ENCODE measurements at regions not wholly inside any gene's neighbourhood (a gene's known extent, or its start where the extent isn't known, plus 50 kb on each side); places are given as distances from the start of the nearest gene placed in this dataset.

DNA sequence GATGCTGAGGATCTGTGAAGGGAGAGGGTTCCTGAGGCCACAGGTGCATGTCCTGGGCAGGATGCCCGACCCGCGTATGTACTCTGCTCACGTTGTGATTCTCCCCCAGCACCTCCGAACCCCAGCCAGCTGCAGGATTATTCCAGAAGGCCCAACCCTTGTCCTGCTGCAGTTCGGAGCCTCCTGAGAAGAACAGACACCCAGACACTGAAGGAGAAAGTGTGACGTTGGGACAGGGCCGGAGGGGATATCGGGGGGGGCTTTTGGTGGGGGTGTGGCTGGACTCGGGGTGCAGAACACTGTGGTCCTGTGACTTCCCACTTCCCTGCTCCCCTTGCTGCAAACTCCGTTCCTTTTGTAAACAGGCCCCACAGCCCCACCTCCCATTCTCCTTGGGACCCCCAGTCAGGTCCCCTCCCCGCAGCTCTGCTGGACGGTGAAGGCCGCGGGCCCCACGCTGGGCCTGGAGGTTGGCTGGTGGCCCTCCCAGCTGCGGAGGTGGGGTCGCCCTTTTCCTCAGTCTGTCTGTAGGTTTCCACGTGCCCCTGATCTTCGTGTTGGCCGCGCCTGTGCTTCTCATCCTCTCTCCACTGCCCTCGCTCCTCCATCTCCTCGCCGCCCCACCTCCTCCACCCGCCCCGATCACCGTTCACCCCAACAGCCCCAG is 83.0 kb upstream of the ADRA2C start:
- H3K4me3 ChIP-seq (ENCODE audit: extremely low read depth, insufficient read depth, low read length, poor library complexity, severe bottlenecking), result no peak overlapping the region
- H3K27ac ChIP-seq (ENCODE audit: low read depth, low read length, severe bottlenecking), result no peak overlapping the region
- H3K36me3 ChIP-seq (ENCODE audit: control insufficient read depth, insufficient read depth, low read length), result no peaks in the 10 kb centered on the region
- H3K4me1 ChIP-seq (ENCODE audit: control insufficient read depth, insufficient read depth, low read length, poor library complexity, severe bottlenecking), result no peaks in the 10 kb centered on the region
- H3K9me3 ChIP-seq (ENCODE audit: control insufficient read depth, low read length), result no peaks in the 10 kb centered on the region
- WGBS, 2 experiments (ENCODE audit: insufficient coverage in 2 of 2), result 91 to 93% methylated on average over 18 to 27 of the region's 28 CpGs

DNA sequence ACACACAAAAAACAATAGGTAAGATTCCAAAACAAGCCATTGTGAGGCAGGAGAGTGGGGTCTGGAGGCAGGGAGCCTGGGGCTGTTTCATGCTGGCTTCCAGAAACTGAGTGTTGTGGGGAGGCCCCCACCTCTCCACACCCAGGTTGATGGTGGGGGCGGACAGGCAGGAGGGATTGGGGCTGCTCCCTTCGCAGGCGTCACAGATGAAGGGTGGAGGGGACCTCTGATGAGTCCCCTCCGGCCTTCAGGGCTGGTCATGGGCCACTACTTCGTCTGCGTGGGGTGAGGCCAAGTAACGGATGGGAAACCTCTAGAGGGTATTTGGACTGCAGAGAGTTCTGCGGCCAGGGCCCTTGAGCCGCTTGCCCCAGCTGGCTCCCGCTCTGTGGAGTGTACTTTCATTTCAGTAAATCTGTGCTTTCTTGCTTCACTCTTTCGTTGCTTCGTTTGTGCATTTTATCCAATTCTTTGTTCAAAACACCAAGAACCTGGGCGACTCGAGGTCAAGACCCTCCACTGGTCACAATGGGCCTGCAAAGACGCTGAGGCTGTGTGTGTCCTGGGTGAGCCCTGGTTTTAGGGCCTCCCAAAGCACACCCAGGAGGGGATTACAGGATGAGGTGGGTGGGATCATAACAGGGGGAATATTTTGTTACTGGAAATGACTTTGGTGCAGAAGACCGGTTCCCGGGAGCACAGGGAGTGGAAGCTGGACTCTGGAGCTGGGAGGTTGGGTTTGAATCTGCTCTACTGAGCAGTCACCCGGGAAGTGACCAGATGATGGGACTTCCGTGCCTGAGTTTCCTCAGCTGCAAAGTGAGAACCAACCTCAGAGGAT is 83.7 kb upstream of the ADRA2C start:
- Histone ChIP-seq H3K27ac (ENCODE audit: low read depth, low read length, severe bottlenecking) (no peak overlapping the region), H3K4me3 (ENCODE audit: extremely low read depth, insufficient read depth, low read length, poor library complexity, severe bottlenecking) (no peak overlapping the region), H3K36me3 (ENCODE audit: control insufficient read depth, insufficient read depth, low read length) (no peaks in the 10 kb centered on the region), H3K9me3 (ENCODE audit: control insufficient read depth, low read length) (no peaks in the 10 kb centered on the region), H3K4me1 (ENCODE audit: control insufficient read depth, insufficient read depth, low read length, poor library complexity, severe bottlenecking) (no peaks in the 10 kb centered on the region)
- whole genome bisulfite sequencing, 2 experiments (ENCODE audit: insufficient coverage in 2 of 2), result 89 to 91% methylated on average over 12 to 16 of the region's 19 CpGs

DNA sequence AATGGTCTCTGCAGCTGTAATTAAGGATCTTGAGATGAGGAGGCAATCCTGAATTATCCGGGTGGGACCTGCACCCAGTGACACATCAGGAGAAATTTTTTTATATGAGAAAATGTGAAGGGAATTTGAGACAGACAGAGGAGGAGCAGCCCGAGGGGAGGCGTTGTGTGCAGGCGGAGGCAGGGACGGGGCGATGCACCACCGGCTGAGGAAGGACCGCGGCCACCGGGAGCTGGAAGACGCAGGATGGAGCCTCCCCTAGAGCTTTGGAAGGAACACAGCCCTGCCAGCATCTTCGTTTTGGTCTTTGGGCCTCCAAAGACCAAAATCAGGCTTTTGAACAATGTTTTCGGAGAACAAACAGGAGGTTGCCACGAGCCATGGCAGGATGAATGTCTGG is 85.0 kb upstream of the ADRA2C start:
- Histone ChIP-seq H3K9me3 (ENCODE audit: control insufficient read depth, low read length) (no peaks in the 10 kb centered on the region), H3K27ac (ENCODE audit: low read depth, low read length, severe bottlenecking) (no peak overlapping the region), H3K36me3 (ENCODE audit: control insufficient read depth, insufficient read depth, low read length) (no peaks in the 10 kb centered on the region), H3K4me3 (ENCODE audit: extremely low read depth, insufficient read depth, low read length, poor library complexity, severe bottlenecking) (no peak overlapping the region), H3K4me1 (ENCODE audit: control insufficient read depth, insufficient read depth, low read length, poor library complexity, severe bottlenecking) (no peaks in the 10 kb centered on the region)
- 87 to 89% methylated on average over 13 to 14 of the region's 14 CpGs for WGBS, 2 experiments (ENCODE audit: insufficient coverage in 2 of 2)

DNA sequence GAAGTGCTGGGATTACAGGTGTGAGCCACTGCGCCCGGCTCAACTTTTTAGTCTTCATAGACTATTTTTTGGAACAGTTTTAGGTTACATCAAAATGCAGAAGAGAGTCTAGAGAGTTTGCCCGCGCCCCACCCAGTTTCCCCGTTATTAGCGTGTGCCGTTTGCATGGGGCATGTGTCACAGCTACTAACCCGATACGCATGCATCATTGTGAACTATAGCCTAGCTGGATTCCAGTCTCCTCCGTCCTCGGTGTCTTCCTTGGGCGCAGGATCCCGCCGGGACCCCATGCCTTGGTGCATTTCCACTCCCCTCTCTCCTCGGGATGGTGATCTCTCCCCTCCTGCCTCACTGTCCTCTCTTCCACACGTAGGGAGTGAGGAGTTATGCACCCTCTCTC is 85.5 kb upstream of the ADRA2C start:
- WGBS, 2 experiments (ENCODE audit: insufficient coverage in 2 of 2), result 90 to 91% methylated on average over 14 of the region's 16 CpGs

DNA sequence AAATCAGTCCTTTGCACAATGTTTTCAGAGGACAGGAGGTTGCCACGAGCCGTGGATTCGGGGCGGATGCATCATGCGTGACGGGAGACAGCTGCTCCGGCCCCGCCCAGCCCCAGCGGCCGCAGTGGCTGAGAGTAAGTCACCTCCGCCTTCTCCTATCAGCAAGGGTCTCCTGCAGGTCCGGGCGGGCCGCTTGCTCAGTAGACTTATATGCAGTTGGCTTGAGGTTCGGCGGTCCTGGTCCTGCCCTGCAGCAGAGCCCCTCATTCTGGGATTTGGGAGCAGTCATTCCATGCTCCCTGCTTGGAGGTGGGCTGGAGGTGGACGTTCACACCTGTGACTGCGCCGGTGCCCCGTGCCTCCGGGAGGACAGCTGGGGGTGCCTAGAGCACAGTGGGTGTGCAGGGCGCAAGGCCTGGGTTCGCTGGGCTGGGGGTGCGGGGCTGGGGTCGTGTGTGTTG is 86.3 kb upstream of the ADRA2C start:
- Histone ChIP-seq H3K27ac (ENCODE audit: low read depth, low read length, severe bottlenecking) (no peak overlapping the region), H3K9me3 (ENCODE audit: control insufficient read depth, low read length) (no peaks in the 10 kb centered on the region), H3K4me1 (ENCODE audit: control insufficient read depth, insufficient read depth, low read length, poor library complexity, severe bottlenecking) (no peaks in the 10 kb centered on the region), H3K4me3 (ENCODE audit: extremely low read depth, insufficient read depth, low read length, poor library complexity, severe bottlenecking) (no peak overlapping the region), H3K36me3 (ENCODE audit: control insufficient read depth, insufficient read depth, low read length) (no peaks in the 10 kb centered on the region)
- WGBS, 2 experiments (ENCODE audit: insufficient coverage in 2 of 2), result 72 to 78% methylated on average over 12 to 20 of the region's 25 CpGs

More for the DNA sequence above, 85.5 kb upstream of the ADRA2C start:
- Histone ChIP-seq H3K9me3 (ENCODE audit: control insufficient read depth, low read length) (no peaks in the 10 kb centered on the region), H3K4me3 (ENCODE audit: extremely low read depth, insufficient read depth, low read length, poor library complexity, severe bottlenecking) (no peak overlapping the region), H3K4me1 (ENCODE audit: control insufficient read depth, insufficient read depth, low read length, poor library complexity, severe bottlenecking) (no peaks in the 10 kb centered on the region), H3K27ac (ENCODE audit: low read depth, low read length, severe bottlenecking) (no peak overlapping the region), H3K36me3 (ENCODE audit: control insufficient read depth, insufficient read depth, low read length) (no peaks in the 10 kb centered on the region)

DNA sequence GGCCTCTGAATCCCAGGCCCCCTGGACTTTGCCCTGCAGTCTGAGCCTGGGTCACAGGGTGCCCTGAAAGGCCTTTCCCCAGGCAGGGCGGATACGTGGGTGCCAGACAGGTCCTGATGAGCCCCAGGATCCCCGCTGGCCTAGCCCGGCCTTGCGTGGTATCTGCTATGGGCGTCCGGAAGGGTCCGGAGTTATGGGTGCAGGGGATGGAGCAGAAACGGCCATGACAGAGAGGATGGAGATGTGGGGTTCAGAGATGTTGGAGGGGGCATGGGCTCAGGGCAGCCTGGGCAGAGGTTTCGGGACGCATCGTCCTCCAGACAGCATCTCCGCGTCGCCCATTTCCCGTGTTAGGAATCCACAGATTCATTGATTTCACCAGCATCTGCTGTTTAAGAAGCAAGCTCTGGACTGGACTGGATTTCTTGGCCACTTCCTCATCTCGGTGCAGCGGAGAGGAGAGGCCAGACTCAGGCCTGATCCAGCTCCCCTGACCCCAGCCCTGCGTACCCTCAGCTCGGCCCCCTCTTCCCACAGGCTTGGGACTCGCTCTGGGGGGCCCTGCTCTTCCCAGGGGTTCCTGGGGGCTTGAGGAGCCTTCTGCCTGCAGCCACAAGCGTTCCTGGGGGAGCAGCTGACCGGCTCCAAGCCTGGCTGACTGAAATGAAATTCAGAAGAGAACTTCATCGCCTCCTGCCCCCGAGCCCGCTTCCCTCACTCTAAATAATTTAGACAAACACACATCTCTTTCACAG is 86.9 kb upstream of the ADRA2C start:
- H3K27ac ChIP-seq (ENCODE audit: low read depth, low read length, severe bottlenecking), result no peak overlapping the region
- no peaks in the 10 kb centered on the region for H3K36me3 ChIP-seq (ENCODE audit: control insufficient read depth, insufficient read depth, low read length)
- H3K4me1 ChIP-seq (ENCODE audit: control insufficient read depth, insufficient read depth, low read length, poor library complexity, severe bottlenecking), result no peaks in the 10 kb centered on the region
- 89 to 91% methylated on average over 22 to 25 of the region's 26 CpGs for WGBS, 2 experiments (ENCODE audit: insufficient coverage in 2 of 2)
- no peak overlapping the region for H3K4me3 ChIP-seq (ENCODE audit: extremely low read depth, insufficient read depth, low read length, poor library complexity, severe bottlenecking)
- H3K9me3 ChIP-seq (ENCODE audit: control insufficient read depth, low read length), result no peaks in the 10 kb centered on the region

DNA sequence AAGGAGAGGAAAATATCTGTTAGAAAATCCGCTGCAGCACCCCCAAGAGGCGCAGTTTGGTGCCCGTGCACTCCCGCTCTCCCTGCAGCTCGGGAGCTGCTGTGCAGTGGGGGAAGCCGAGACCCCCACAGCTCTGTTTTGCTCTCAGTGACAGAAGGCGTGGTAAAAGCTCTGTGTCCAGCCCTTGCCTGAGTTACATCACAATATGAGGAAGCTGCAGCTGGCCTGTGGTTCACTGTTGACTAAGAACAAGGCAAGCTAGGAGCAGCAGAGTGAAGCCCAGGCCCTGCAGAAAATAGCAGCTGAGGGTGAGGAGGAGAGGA is 88.5 kb upstream of the ADRA2C start:
- no peak overlapping the region for H3K27ac ChIP-seq (ENCODE audit: low read depth, low read length, severe bottlenecking)
- no peaks in the 10 kb centered on the region for H3K4me1 ChIP-seq (ENCODE audit: control insufficient read depth, insufficient read depth, low read length, poor library complexity, severe bottlenecking)
- WGBS, 2 experiments (ENCODE audit: insufficient coverage in 2 of 2), result 71 to 76% methylated on average over 7 of the region's 7 CpGs
- H3K36me3 ChIP-seq (ENCODE audit: control insufficient read depth, insufficient read depth, low read length), result no peaks in the 10 kb centered on the region
- H3K9me3 ChIP-seq (ENCODE audit: control insufficient read depth, low read length), result peaks cover 4% of the 10 kb centered on the region
- H3K4me3 ChIP-seq (ENCODE audit: extremely low read depth, insufficient read depth, low read length, poor library complexity, severe bottlenecking), result no peak overlapping the region

DNA sequence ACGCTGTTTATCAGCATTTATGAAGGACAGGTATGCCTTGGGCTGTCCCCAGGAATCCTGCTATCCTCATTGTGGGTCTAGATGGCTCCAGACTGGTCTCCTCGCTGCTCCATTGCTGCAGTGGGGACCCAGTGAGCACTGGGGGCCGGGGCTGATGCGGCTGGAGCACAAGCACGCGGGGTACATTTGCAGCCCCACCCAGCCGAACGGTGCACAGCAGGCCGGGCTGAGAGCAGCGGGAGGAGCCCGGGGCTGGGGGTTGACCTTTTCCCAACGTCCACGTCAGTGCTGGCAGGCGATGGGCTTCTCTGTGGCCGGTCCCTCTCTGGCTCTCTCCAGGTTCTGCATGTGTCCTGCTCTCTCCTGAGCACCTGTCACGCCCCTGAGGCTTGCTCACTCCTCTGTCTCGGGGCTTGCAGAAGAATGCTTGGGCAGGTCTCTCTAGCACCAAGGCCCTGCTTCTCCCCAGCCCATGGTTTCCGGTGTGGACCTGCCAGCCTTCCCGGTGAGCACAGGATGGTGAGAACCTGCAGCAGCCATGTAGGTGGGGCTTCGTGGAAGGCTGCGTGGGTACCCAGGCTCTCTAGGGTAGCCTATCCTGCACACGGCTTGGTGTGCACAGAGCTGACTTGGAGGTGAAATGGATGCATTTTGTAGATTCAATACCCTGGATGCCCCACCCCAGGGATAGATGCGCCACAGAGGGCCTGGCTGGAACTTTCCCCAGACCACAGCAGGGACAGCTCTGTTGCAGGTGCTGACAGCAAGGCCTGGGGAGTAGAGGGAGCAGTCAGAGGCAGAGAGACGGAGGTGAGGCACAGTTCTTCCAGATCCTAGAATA is 89.1 kb upstream of the ADRA2C start:
- H3K9me3 ChIP-seq (ENCODE audit: control insufficient read depth, low read length), result peaks cover 10% of the 10 kb centered on the region
- H3K27ac ChIP-seq (ENCODE audit: low read depth, low read length, severe bottlenecking), result no peak overlapping the region
- WGBS, 2 experiments (ENCODE audit: insufficient coverage in 2 of 2), result 90 to 92% methylated on average over 23 to 24 of the region's 24 CpGs
- peaks cover 3% of the 10 kb centered on the region for H3K4me1 ChIP-seq (ENCODE audit: control insufficient read depth, insufficient read depth, low read length, poor library complexity, severe bottlenecking)
- no peaks in the 10 kb centered on the region for H3K36me3 ChIP-seq (ENCODE audit: control insufficient read depth, insufficient read depth, low read length)
- H3K4me3 ChIP-seq (ENCODE audit: extremely low read depth, insufficient read depth, low read length, poor library complexity, severe bottlenecking), result no peak overlapping the region

DNA sequence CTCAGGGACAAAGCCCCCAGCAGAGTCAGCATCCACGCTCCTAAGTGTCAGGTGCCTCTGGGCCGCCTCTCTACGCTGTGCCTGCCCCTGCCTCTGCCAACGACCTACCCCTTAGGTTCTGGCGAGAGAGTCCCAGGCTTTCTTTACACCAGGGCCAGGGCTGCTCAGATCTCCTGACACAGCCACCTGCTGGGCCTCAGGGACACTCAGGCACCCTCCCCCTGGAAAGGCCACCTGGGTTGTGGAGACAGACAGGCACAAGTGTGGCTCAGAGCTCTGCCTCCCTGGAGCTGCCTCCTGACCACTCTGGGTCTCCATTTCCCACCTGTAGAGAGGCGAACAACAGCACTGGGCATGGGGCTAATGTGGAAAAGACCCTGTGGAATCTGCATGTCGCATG is 90.0 kb upstream of the ADRA2C start:
- WGBS, 2 experiments (ENCODE audit: insufficient coverage in 2 of 2), result 87 to 91% methylated on average over 6 to 7 of the region's 7 CpGs
- peaks cover 10% of the 10 kb centered on the region for H3K9me3 ChIP-seq (ENCODE audit: control insufficient read depth, low read length)
- no peak overlapping the region for H3K27ac ChIP-seq (ENCODE audit: low read depth, low read length, severe bottlenecking)
- peaks cover 6% of the 10 kb centered on the region for H3K4me1 ChIP-seq (ENCODE audit: control insufficient read depth, insufficient read depth, low read length, poor library complexity, severe bottlenecking)
- H3K36me3 ChIP-seq (ENCODE audit: control insufficient read depth, insufficient read depth, low read length), result no peaks in the 10 kb centered on the region
- H3K4me3 ChIP-seq (ENCODE audit: extremely low read depth, insufficient read depth, low read length, poor library complexity, severe bottlenecking), result no peak overlapping the region

Measured in mesodermal cell (in vitro differentiated cells).